ENCODE measurements at regions not wholly inside any gene's neighbourhood (a gene's known extent, or its start where the extent isn't known, plus 50 kb on each side); places are given as distances from the start of the nearest gene placed in this dataset.

DNA sequence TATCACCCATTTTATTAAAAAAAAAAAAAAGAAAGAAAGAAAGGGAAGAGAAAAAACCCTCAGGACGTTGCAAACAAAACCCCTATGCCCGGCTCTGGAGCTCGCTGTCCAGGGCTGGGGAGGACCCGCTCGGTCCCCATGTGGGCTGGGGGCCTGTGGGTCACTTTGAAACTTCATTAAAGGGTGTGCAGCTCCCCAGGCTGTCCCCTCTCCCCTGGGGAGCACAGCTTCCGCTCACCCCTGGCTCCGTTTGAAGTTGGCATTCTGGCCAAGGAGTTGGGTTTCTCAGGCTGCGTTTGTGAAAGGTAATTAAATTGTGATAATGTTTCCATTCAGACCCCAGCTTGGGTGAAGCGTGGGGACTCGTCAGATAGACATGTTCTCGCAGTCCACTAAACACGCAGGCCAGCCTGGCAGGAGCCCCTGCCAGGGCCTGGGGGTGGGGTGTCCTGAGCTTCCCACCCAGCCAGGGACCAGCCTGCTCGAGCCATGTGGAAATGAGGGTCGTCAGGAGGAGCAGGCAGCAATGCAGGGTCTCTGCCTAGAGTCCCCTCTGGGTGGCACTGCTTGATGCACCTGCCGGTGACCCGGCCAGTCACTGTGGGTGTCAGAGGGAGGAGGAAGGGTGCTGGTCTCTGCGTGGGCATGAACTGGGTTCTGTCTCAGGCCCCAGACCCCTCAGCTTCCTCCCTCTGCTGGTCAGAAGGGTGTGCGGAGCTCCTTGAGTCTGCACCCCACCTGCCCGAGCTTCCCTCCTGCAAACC is 166.2 kb downstream of the INHBB start:
- TF ChIP-seq TCF12 (IDR thresholded peaks at IDR 0.05; ENCODE audit: low read depth) (no peak), EGR1 (IDR thresholded peaks at IDR 0.05) (no peak), EP300 (IDR thresholded peaks at IDR 0.05; ENCODE audit: borderline replicate concordance) (no peak), CEBPB (IDR thresholded peaks at IDR 0.05) (no peak), YY1 (IDR thresholded peaks at IDR 0.05; ENCODE audit: low read depth) (no peak), FOXM1 (IDR thresholded peaks at IDR 0.05; ENCODE audit: borderline replicate concordance, low read depth) (no peak), TEAD4 (IDR thresholded peaks at IDR 0.05) (no peak)
- TF ChIP-seq, protein P1, sequence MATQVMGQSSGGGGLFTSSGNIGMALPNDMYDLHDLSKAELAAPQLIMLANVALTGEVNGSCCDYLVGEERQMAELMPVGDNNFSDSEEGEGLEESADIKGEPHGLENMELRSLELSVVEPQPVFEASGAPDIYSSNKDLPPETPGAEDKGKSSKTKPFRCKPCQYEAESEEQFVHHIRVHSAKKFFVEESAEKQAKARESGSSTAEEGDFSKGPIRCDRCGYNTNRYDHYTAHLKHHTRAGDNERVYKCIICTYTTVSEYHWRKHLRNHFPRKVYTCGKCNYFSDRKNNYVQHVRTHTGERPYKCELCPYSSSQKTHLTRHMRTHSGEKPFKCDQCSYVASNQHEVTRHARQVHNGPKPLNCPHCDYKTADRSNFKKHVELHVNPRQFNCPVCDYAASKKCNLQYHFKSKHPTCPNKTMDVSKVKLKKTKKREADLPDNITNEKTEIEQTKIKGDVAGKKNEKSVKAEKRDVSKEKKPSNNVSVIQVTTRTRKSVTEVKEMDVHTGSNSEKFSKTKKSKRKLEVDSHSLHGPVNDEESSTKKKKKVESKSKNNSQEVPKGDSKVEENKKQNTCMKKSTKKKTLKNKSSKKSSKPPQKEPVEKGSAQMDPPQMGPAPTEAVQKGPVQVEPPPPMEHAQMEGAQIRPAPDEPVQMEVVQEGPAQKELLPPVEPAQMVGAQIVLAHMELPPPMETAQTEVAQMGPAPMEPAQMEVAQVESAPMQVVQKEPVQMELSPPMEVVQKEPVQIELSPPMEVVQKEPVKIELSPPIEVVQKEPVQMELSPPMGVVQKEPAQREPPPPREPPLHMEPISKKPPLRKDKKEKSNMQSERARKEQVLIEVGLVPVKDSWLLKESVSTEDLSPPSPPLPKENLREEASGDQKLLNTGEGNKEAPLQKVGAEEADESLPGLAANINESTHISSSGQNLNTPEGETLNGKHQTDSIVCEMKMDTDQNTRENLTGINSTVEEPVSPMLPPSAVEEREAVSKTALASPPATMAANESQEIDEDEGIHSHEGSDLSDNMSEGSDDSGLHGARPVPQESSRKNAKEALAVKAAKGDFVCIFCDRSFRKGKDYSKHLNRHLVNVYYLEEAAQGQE (IDR thresholded peaks at IDR 0.05; ENCODE audit: low read depth) = no peak

DNA sequence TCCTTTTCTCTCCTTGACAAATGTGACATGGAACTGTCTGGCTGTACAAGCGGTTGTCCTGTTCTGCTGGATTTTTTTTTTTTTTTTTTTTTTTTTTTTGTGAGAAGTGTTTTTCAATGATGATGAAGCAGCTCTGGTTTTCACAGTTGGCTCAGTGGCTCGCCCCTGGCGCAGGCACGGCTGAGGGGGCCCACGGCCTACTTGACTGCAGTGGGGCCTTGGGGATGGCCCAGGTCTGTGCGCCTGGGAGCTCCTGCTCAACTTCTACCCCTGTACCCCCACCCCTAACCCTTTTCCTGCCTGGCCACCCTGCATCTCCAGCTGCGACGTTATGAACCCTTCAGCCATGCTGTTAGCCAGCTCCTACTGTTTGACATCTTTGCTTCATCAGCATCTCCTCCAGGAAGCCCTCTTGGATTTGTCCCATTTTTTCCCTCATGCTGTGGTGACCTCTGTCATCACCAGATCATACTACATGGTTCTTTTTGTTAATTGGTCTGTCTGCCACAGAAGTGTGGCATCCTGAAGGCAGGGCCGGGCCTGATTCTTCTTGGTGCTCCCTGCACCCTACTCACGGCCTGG is 167.9 kb downstream of the INHBB start:
- TF ChIP-seq YY1 (IDR thresholded peaks at IDR 0.05; ENCODE audit: low read depth) = no peak
- no peak for TF ChIP-seq TAF1 (IDR thresholded peaks at IDR 0.05; ENCODE audit: low read depth)
- TF ChIP-seq TCF12 (IDR thresholded peaks at IDR 0.05; ENCODE audit: low read depth) = no peak
- no peak for TF ChIP-seq EP300 (IDR thresholded peaks at IDR 0.05; ENCODE audit: borderline replicate concordance)
- TF ChIP-seq, protein P1 (IDR thresholded peaks at IDR 0.05; ENCODE audit: low read depth) = no peak
- TF ChIP-seq, protein P2, sequence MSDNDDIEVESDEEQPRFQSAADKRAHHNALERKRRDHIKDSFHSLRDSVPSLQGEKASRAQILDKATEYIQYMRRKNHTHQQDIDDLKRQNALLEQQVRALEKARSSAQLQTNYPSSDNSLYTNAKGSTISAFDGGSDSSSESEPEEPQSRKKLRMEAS (IDR thresholded peaks at IDR 0.05) = no peak

DNA sequence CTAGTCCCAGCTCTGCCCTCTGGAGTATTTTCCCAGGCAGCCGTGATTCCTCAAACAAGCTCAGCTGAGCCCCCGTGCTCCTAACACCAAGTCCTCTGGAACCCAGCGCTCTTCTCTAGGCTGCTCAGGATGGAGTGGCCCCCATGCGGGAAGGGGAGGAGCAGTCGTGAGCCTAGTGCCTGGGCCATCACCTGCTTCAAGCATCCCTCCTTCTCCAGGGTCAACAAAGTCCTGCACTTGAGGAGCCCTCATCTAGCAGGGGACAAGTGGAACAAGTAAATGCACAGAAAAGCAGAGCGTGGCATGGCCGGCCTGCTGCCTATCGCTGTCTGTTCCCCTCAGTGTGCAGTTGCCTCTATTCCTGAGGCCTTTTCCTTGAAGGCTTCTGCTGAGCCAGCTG is 168.6 kb downstream of the INHBB start:
- TF ChIP-seq CREB1 (IDR thresholded peaks at IDR 0.05; ENCODE audit: low read depth) (no peak), CEBPB (IDR thresholded peaks at IDR 0.05) (no peak), YY1 (IDR thresholded peaks at IDR 0.05; ENCODE audit: low read depth) (no peak), FOXM1 (IDR thresholded peaks at IDR 0.05; ENCODE audit: borderline replicate concordance, low read depth) (no peak), TCF12 (IDR thresholded peaks at IDR 0.05; ENCODE audit: low read depth) (no peak)
- TF ChIP-seq, protein P3, sequence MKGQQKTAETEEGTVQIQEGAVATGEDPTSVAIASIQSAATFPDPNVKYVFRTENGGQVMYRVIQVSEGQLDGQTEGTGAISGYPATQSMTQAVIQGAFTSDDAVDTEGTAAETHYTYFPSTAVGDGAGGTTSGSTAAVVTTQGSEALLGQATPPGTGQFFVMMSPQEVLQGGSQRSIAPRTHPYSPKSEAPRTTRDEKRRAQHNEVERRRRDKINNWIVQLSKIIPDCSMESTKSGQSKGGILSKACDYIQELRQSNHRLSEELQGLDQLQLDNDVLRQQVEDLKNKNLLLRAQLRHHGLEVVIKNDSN (IDR thresholded peaks at IDR 0.05) = no peak
- TF ChIP-seq, protein P2 (IDR thresholded peaks at IDR 0.05) = no peak

DNA sequence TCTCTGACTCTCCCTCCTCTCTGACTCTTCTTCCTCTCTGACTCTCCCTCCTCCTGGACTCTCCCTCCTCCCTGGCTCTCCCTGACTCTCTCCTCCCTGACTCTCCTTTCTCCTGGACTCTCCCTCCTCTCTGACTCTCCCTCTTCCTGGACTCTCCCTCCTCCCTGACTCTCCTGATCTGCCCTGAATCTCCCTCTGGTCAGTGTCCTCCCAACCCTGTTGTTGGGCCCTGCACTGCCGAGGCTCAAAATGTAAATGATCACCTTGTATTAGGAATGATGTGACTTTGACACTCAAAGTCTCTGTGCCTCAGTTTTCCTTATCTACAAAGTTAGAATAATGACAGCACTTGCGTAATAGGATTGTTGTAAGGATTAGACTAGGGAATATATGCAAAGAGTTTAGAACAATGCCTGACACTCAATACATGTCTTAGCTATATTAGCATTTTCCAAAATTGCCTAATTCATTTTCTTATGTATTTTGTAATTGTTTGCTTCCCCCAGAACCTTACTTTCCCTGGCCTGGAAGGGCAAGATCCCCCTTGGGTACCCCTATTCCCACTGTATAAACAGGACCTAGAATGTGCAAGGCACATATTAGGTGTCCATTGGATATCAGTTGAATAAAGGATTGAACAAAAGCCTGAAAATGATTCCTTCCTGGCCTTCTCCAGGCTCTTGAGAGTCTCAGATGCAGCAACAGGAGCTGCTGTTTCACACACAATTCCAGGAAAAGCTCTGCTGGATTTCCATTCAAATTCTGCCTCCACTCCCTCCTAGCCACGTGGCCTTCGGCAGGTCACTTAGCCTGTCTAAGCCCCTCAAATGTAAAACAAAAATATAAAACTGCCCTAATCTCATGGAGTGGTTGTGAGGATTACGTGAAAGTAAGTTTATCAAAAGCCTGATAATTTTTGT is 170.1 kb downstream of the INHBB start:
- TF ChIP-seq YY1 (IDR thresholded peaks at IDR 0.05; ENCODE audit: low read depth) (no peak), EP300 (IDR thresholded peaks at IDR 0.05; ENCODE audit: borderline replicate concordance) (no peak), TAF1 (IDR thresholded peaks at IDR 0.05; ENCODE audit: low read depth) (no peak), CEBPB (IDR thresholded peaks at IDR 0.05) (no peak), TCF12 (IDR thresholded peaks at IDR 0.05; ENCODE audit: low read depth) (no peak), CREB1 (IDR thresholded peaks at IDR 0.05; ENCODE audit: low read depth) (no peak), TEAD4 (IDR thresholded peaks at IDR 0.05) (no peak), FOXM1 (IDR thresholded peaks at IDR 0.05; ENCODE audit: borderline replicate concordance, low read depth) (no peak), RAD21 (IDR thresholded peaks at IDR 0.05; ENCODE audit: low read depth) (no peak), EGR1 (IDR thresholded peaks at IDR 0.05) (no peak)
- TF ChIP-seq, protein P3 (IDR thresholded peaks at IDR 0.05) = no peak
- TF ChIP-seq, protein P1 (IDR thresholded peaks at IDR 0.05; ENCODE audit: low read depth) = no peak
- TF ChIP-seq, protein P2 (IDR thresholded peaks at IDR 0.05) = no peak
